ENCODE measurements at regions not wholly inside any gene's neighbourhood (a gene's known extent, or its start where the extent isn't known, plus 50 kb on each side); places are given as distances from the start of the nearest gene placed in this dataset.

DNA sequence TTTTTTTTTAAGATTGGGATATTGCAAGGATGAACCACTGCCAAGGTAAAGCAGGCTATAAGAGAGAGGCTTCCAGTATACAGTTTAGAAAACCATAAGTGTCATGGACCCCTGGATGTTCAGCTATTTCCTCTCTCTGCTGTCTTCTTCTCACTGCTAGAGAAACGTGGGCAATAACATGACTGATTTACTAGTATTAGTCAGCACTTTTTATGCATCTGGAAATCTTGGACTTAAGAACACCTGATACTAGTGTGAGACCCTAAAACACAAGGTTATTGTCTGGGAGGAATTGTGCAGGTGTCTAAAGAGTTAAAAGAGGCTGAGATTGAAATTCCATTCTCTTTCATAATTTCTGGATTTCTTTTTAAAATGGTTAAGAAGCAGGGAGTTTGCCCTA, 460.6 kb upstream of the MCTP2 start:
- no peak for TF ChIP-seq POLR2A (IDR thresholded peaks at IDR 0.05; ENCODE audit: low read length)
- TF ChIP-seq GATA1 (IDR thresholded peaks at IDR 0.05; ENCODE audit: low read depth, low read length), result no peak

Data from erythroblast (primary cell).